Epithelial cell of esophagus (primary cell): ENCODE measurements at regions not wholly inside any gene's neighbourhood (a gene's known extent, or its start where the extent isn't known, plus 50 kb on each side); places are given as distances from the start of the nearest gene placed in this dataset.
A peak's percentile ranks its signal among the peaks of the same experiment; 100 is the strongest.

ENCODE experiments used
- DNase-seq: peaks from one replicate; pipeline ENCODE4 v3.0.0; 2010; ENCODE audit warnings: low read depth
- H3K4me3 ChIP-seq: 2 replicates; pipeline ENCODE4 v1.5.1; 2011; ENCODE audit warnings: mild to moderate bottlenecking, low read length, control low read depth
- TF ChIP-seq, protein P1 (sequence below): IDR thresholded peaks from 2 replicates; pipeline ENCODE4 v1.5.1; 2011; ENCODE audit warnings: low read depth, mild to moderate bottlenecking, low read length, control low read depth, inconsistent platforms; ENCODE audit not compliant: insufficient read depth; ENCODE audit errors: missing control alignments

DNA sequence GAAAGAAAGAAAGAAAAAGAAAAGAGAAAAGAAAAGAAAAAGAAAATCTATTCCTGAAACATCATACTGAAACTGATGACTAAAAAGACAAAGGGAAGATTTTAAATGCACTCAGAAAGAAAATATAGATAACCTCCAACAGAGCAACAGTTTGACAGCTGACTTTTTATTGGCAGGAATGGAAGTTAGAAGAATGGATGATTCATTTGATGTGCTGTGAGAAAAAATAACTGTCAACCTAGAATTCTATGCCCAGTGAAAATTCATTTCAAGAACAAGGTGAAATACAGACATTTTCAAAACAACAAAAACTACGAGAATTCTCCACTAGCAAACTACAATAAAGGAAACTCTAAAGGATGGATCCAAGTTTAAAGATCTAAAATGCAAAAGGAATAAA, 50.5 kb upstream of the HSPA12A start:
- H3K4me3 ChIP-seq: no peak overlapping the region
- TF ChIP-seq, protein P1, sequence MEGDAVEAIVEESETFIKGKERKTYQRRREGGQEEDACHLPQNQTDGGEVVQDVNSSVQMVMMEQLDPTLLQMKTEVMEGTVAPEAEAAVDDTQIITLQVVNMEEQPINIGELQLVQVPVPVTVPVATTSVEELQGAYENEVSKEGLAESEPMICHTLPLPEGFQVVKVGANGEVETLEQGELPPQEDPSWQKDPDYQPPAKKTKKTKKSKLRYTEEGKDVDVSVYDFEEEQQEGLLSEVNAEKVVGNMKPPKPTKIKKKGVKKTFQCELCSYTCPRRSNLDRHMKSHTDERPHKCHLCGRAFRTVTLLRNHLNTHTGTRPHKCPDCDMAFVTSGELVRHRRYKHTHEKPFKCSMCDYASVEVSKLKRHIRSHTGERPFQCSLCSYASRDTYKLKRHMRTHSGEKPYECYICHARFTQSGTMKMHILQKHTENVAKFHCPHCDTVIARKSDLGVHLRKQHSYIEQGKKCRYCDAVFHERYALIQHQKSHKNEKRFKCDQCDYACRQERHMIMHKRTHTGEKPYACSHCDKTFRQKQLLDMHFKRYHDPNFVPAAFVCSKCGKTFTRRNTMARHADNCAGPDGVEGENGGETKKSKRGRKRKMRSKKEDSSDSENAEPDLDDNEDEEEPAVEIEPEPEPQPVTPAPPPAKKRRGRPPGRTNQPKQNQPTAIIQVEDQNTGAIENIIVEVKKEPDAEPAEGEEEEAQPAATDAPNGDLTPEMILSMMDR: no peak
- no peak for DNase-seq

DNA sequence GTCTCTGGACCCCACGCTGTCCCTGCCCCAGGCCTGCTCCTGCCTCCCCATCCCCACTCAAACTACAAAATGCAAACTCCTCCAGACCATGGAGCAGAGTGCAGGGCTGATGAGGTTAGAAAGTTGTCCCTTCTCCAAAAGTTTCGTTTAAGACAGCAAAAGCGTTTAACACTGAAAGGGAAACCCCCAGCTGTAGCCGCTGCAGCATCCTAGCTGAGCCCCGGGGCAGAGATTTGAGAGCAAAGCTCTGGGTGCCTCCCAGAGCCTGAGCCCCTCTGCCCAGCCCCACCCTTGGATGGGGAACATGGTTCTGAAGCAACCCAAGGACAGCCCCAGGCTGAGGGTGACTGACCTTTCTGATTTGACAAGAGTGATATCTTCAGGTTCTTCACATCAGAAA, 52.8 kb upstream of the ENO4 start:
- H3K4me3 ChIP-seq: no peak overlapping the region
- TF ChIP-seq, protein P1: no peak
- no peak for DNase-seq

DNA sequence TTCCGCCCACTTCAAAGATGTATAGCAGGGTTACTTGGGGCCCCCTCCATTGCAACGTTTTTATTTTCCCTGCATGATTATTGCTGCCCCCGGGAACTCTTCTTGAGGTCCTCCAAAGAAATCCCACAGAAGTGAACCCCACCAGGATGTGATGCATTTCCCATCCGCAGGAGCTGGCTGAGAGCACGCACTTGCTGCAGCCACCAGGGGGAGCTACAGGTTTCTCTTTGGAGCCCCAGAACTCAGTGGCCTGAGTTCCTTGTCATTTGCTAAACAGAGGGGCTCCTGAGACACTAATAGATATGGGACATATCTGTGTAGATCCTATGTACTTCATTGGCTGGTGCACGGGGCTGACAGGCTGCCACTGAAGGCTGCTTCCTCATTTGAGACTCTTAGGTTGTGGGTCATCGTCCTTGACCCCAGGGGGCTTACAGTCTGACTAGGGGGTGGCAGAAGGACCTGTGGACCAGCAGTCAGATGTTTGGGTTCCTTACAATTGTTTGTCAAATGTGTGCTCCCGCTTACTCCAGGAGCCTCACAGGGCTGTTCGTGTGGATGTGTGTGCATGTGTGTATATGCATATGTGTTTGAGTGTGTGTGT, 52.3 kb upstream of the ENO4 start:
- TF ChIP-seq, protein P1: peak; percentile 97
- peak; percentile 73 for DNase-seq
- no peak overlapping the region for H3K4me3 ChIP-seq

DNA sequence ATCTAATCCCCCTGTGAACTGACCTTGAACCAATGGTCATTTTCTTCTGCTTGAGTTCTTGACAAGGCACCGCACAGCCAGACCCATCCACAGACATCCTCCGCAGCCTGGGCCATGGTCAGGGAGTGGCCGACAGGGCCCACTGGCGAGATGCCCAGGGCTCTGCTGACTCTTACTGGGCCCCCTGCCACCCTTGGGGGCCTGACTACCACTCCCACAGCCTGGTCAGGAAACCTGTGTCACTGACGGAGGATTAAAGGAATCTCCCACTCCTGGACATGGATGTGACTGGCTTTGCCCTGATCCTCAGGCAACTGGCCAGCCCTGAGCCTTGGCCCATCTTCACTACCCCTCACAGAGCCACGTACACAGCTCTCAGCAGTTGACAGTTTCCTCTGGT, 50.4 kb upstream of the ENO4 start:
- H3K4me3 ChIP-seq: no peak overlapping the region
- DNase-seq: no peak
- TF ChIP-seq, protein P1: no peak
